Endothelial cell (in vitro differentiated cells): ENCODE measurements at regions not wholly inside any gene's neighbourhood (a gene's known extent, or its start where the extent isn't known, plus 50 kb on each side); places are given as distances from the start of the nearest gene placed in this dataset.

ENCODE experiments used
- DNase-seq: peaks from one replicate; pipeline ENCODE4 v3.0.0; 2021; ENCODE audit warnings: low spot score
- H3K27ac Mint-ChIP-seq: one replicate; pipeline ENCODE4 v1.8.0; 2021; ENCODE audit warnings: mixed read lengths, inconsistent platforms; ENCODE audit not compliant: unreplicated experiment
- H3K27me3 Mint-ChIP-seq: one replicate; pipeline ENCODE4 v1.8.0; 2021; ENCODE audit warnings: mild to moderate bottlenecking, moderate library complexity, mixed read lengths, inconsistent platforms; ENCODE audit not compliant: unreplicated experiment
- H3K36me3 Mint-ChIP-seq: one replicate; pipeline ENCODE4 v1.8.0; 2021; ENCODE audit warnings: mild to moderate bottlenecking, low read depth, mixed read lengths, inconsistent platforms; ENCODE audit not compliant: unreplicated experiment
- H3K4me1 Mint-ChIP-seq: one replicate; pipeline ENCODE4 v1.8.0; 2021; ENCODE audit warnings: mild to moderate bottlenecking, mixed read lengths, inconsistent platforms; ENCODE audit not compliant: unreplicated experiment
- H3K4me3 Mint-ChIP-seq: one replicate; pipeline ENCODE4 v1.8.0; 2021; ENCODE audit warnings: mild to moderate bottlenecking, mixed read lengths, inconsistent platforms; ENCODE audit not compliant: unreplicated experiment
- H3K9me3 Mint-ChIP-seq: one replicate; pipeline ENCODE4 v1.8.0; 2021; ENCODE audit warnings: mixed read lengths, inconsistent platforms; ENCODE audit not compliant: unreplicated experiment
- TF ChIP-seq, protein P1 (sequence below): fragments of 200-600 bp; sonication (generic); IDR thresholded peaks from one replicate; pipeline ENCODE4 v1.5.0; 2021; ENCODE audit warnings: antibody characterized with exemption; ENCODE audit not compliant: unreplicated experiment

DNA sequence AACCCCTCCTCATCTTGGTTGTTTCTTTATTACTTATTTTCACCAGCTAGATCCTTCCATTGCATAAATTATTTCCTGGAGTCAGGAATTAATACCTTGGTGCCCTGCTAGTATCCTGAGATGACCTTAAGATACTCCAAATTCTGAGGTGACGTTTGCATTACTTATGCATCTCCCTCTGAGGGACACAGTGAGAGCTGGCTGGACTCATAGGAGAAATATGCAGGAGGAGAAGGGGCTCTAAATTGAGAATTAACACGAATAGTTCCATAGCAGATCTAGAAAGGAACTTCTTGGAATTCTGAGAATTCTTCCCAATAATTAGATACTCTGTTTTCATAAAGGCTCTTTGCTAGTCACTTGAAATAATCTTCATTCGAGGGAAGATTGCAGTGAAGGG is 310.6 kb upstream of the ZEB2 start:
- H3K4me3 Mint-ChIP-seq: no peak overlapping the region
- H3K36me3 Mint-ChIP-seq: no peaks in the 10 kb centered on the region
- H3K9me3 Mint-ChIP-seq: no peaks in the 10 kb centered on the region
- no peaks in the 10 kb centered on the region for H3K27me3 Mint-ChIP-seq
- no peaks in the 10 kb centered on the region for H3K4me1 Mint-ChIP-seq
- H3K27ac Mint-ChIP-seq: no peak overlapping the region
- DNase-seq: no peak
- TF ChIP-seq, protein P1, sequence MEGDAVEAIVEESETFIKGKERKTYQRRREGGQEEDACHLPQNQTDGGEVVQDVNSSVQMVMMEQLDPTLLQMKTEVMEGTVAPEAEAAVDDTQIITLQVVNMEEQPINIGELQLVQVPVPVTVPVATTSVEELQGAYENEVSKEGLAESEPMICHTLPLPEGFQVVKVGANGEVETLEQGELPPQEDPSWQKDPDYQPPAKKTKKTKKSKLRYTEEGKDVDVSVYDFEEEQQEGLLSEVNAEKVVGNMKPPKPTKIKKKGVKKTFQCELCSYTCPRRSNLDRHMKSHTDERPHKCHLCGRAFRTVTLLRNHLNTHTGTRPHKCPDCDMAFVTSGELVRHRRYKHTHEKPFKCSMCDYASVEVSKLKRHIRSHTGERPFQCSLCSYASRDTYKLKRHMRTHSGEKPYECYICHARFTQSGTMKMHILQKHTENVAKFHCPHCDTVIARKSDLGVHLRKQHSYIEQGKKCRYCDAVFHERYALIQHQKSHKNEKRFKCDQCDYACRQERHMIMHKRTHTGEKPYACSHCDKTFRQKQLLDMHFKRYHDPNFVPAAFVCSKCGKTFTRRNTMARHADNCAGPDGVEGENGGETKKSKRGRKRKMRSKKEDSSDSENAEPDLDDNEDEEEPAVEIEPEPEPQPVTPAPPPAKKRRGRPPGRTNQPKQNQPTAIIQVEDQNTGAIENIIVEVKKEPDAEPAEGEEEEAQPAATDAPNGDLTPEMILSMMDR: no peak

DNA sequence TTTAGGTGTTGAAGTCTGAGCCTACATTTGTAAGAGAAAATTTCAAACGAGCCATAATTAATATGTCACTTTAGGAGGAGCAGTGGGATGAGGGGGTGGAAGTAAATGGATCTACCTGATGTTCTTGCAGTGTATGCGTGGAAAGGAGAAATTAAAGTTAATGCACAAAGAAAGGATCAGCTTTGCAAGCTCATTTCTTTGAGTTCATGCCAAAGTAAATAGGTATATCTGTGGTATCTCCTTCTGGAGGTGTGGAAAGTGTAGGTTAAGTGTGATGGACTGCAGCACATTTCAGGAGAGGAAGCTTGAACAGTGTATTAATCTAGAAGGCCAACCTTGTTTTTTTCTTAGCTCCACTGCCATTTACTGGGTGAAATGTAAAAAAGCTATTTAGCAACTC is 307.5 kb upstream of the ZEB2 start:
- Mint-ChIP-seq H3K9me3 (no peaks in the 10 kb centered on the region), H3K27ac (no peak overlapping the region), H3K27me3 (no peaks in the 10 kb centered on the region), H3K4me1 (no peaks in the 10 kb centered on the region), H3K4me3 (no peak overlapping the region), H3K36me3 (no peaks in the 10 kb centered on the region)
- DNase-seq: no peak
- TF ChIP-seq, protein P1: no peak

DNA sequence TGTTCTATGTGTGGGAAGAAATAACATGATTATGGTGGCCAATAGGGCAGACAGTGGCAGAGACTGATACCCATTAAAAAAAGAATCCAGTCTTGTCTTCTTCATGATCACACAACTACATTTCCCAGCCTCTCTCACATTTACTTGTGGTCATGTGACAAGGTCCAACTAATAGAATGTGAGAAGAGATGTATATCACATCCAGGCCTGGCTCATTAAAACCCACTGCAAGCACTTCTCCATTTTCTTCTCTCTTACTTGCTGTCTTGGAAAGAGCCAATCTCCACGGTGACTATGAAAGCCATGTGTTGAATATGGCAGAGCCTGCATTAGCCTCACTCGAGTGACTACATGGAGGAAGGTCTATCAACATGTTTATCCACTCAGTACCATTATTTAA is 306.2 kb upstream of the ZEB2 start:
- H3K9me3 Mint-ChIP-seq: no peaks in the 10 kb centered on the region
- H3K4me1 Mint-ChIP-seq: no peaks in the 10 kb centered on the region
- DNase-seq: no peak
- no peaks in the 10 kb centered on the region for H3K36me3 Mint-ChIP-seq
- H3K27me3 Mint-ChIP-seq: no peaks in the 10 kb centered on the region
- no peak overlapping the region for H3K27ac Mint-ChIP-seq
- no peak overlapping the region for H3K4me3 Mint-ChIP-seq
- TF ChIP-seq, protein P1: no peak

DNA sequence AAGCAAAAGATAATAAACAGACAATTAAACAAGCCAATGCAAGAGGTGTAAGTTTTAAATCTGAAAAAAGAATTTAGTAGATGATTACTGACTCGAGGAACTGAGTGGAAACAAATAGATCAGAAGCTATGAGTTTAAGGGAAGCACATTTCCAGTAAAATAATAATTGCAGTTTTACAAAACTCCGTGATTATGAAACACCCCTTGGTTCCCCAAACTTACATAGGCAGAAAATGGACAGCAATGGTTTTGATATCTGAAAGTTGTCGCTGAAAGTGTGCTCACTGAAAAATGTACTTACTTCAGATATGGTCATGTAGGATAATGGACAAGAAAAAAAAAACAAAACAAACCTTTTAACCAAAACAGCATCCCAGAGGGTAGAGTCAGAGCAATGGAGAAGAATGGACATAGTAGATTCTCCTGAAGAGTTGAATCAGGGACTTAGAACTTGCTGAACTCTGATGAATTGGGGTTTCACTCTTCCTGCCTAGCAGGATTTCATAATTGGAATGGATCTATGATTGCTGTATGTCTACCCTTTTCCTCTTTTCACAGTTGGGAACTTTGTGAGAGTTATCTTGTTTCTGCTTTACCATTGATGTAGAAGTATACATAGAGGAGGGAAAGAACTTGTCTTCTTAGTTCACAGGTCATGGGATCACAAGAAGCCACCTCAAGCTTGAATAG is 305.6 kb upstream of the ZEB2 start:
- H3K4me3 Mint-ChIP-seq: no peak overlapping the region
- TF ChIP-seq, protein P1: no peak
- DNase-seq: no peak

DNA sequence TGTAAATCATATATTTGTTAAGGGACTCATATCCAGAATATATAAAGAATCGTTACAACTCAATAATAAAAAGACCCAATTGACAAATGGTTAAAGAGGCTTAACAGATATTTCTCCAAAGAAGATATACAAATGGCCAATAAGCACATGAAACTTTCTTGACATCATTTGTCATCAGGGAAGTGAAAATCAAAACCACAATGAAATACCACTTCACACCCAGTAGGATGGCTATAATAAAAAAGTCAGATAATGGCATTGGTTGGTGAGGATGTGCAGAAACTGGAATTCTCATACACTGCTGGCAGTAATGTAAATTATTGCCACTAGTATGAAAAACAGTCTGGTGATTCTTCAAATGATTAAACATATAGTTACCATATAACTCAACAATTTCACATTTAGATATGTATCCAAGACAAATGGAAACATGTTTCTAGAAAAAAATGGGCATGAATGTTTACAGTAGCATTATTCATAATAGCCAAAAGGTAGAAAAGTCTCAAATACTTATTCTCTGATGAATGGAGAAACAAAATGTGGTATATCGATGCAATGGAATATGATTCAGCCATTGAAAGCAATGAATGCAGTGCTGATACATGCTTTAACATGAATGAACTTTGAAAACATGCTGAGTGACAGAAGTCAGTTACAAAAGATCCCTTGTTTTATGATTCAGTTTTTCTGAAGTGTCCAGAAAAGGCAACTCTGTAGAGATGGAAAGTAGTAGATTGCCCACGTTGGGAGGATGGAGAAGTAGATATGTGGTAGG is 304.6 kb upstream of the ZEB2 start:
- no peaks in the 10 kb centered on the region for H3K9me3 Mint-ChIP-seq
- H3K27me3 Mint-ChIP-seq: no peaks in the 10 kb centered on the region
- H3K4me1 Mint-ChIP-seq: no peaks in the 10 kb centered on the region
- no peak for DNase-seq
- TF ChIP-seq, protein P1: no peak
- no peak overlapping the region for H3K27ac Mint-ChIP-seq
- H3K36me3 Mint-ChIP-seq: no peaks in the 10 kb centered on the region
- no peak overlapping the region for H3K4me3 Mint-ChIP-seq

More for the DNA sequence above, 305.6 kb upstream of the ZEB2 start:
- no peaks in the 10 kb centered on the region for H3K27me3 Mint-ChIP-seq
- H3K9me3 Mint-ChIP-seq: no peaks in the 10 kb centered on the region
- H3K4me1 Mint-ChIP-seq: no peaks in the 10 kb centered on the region
- no peak overlapping the region for H3K27ac Mint-ChIP-seq
- no peaks in the 10 kb centered on the region for H3K36me3 Mint-ChIP-seq
